Mammary epithelial cell (primary cell): ENCODE measurements at regions not wholly inside any gene's neighbourhood (a gene's known extent, or its start where the extent isn't known, plus 50 kb on each side); places are given as distances from the start of the nearest gene placed in this dataset.

ENCODE experiments used
- EZH2 ChIP-seq: IDR thresholded peaks from 2 replicates; pipeline ENCODE4 v1.6.1; 2012; ENCODE audit warnings: low read length, inconsistent platforms, borderline replicate concordance
- TF ChIP-seq, protein P1 (sequence below), 2 donors: IDR thresholded peaks in 1 of 2; conservative IDR thresholded peaks in 1 of 2; 2 replicates each; pipeline ENCODE4 v1.5.1; 2011 to 2012; ENCODE audit warnings: inconsistent platforms in 2 of 2, low read length in 2 of 2, mild to moderate bottlenecking in 2 of 2, control low read depth in 1 of 2, low read depth in 1 of 2; ENCODE audit not compliant: insufficient read depth in 1 of 2; ENCODE audit errors: extremely low read depth in 1 of 2

DNA sequence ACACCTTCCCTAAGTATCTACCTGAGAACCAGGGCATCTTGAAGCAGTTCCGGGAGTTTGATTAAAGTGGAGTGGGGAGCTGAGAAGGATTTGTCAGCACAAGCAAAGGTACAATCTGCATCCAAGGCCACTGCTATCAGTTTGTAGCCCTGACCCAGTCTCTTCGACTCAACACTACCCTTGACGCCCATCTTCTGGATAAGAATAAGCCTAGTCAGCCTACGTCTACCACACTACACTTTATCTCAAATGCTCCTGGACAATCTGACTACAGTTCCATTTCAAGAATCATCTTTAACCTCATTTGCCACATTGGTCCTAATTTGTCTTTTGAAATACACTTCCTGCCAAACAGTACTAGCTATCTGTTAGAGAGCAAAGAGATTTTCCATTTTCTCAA, 134.1 kb upstream of the C1GALT1 start:
- TF ChIP-seq, protein P1, sequence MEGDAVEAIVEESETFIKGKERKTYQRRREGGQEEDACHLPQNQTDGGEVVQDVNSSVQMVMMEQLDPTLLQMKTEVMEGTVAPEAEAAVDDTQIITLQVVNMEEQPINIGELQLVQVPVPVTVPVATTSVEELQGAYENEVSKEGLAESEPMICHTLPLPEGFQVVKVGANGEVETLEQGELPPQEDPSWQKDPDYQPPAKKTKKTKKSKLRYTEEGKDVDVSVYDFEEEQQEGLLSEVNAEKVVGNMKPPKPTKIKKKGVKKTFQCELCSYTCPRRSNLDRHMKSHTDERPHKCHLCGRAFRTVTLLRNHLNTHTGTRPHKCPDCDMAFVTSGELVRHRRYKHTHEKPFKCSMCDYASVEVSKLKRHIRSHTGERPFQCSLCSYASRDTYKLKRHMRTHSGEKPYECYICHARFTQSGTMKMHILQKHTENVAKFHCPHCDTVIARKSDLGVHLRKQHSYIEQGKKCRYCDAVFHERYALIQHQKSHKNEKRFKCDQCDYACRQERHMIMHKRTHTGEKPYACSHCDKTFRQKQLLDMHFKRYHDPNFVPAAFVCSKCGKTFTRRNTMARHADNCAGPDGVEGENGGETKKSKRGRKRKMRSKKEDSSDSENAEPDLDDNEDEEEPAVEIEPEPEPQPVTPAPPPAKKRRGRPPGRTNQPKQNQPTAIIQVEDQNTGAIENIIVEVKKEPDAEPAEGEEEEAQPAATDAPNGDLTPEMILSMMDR (conservative IDR thresholded peaks at IDR 0.05 in 1 of 2, IDR thresholded peaks at IDR 0.05 in 1 of 2; ENCODE audit: extremely low read depth in 1 of 2, insufficient read depth in 1 of 2, low read depth in 1 of 2, low read length in 2 of 2), result no peak
- TF ChIP-seq EZH2, result no peak
